HepG2 (cell line): ENCODE measurements at regions not wholly inside any gene's neighbourhood (a gene's known extent, or its start where the extent isn't known, plus 50 kb on each side); places are given as distances from the start of the nearest gene placed in this dataset.
A peak's percentile ranks its signal among the peaks of the same experiment; 100 is the strongest.

ENCODE experiments used
- HOXA3 ChIP-seq: sonication (generic); formaldehyde crosslinking; IDR thresholded peaks from 2 replicates; pipeline ENCODE4 v1.5.0; 2020; ENCODE audit warnings: missing genetic modification reagents
- MAZ ChIP-seq, 2 experiments: sonication (generic) in 1 of 2; formaldehyde crosslinking in 1 of 2; IDR thresholded peaks; 2 replicates each; pipeline versions ENCODE4 v1.5.0 to v1.6.1; 2012 to 2020; ENCODE audit warnings: low read depth in 2 of 2, mild to moderate bottlenecking in 2 of 2, borderline replicate concordance in 1 of 2, improper control_type of control experiment in 1 of 2, low read length in 1 of 2, missing genetic modification reagents in 1 of 2, moderate library complexity in 1 of 2
- NCOA2 ChIP-seq: sonication (generic); formaldehyde crosslinking; IDR thresholded peaks from 2 replicates; pipeline ENCODE4 v1.8.0; 2022; ENCODE audit warnings: inconsistent platforms
- NR2F1 ChIP-seq, 2 experiments: fragments of 450-650 bp in 1 of 2; formaldehyde crosslinking in 1 of 2; IDR thresholded peaks; 2 replicates each; pipeline versions ENCODE4 v1.5.0 to v1.6.1; 2016 to 2020; ENCODE audit warnings: mild to moderate bottlenecking in 1 of 2, missing compliant biosample characterization in 1 of 2, missing genetic modification reagents in 1 of 2, moderate library complexity in 1 of 2
- SP5 ChIP-seq: IDR thresholded peaks from 2 replicates; pipeline ENCODE4 v1.6.1; 2016; ENCODE audit warnings: low read depth, borderline replicate concordance
- ZNF557 ChIP-seq: sonication (generic); formaldehyde crosslinking; IDR thresholded peaks from 2 replicates; pipeline ENCODE4 v1.4.0; 2020; ENCODE audit warnings: missing genetic modification reagents
- ZNF850 ChIP-seq: sonication (generic); formaldehyde crosslinking; conservative IDR thresholded peaks from 2 replicates; pipeline ENCODE4 v1.9.0; 2021; ENCODE audit warnings: mild to moderate bottlenecking, missing genetic modification reagents
- TF ChIP-seq, protein P1 (sequence below), 2 experiments: fragments of 450-650 bp in 1 of 2; sonication (generic) in 1 of 2; formaldehyde crosslinking; IDR thresholded peaks; 2 replicates each; pipeline versions ENCODE4 v1.5.0 to v1.8.0; 2020 to 2022; ENCODE audit warnings: mild to moderate bottlenecking in 1 of 2, missing genetic modification reagents in 1 of 2
- TF ChIP-seq, protein P2 (sequence below): sonication (generic); formaldehyde crosslinking; IDR thresholded peaks from 2 replicates; pipeline ENCODE4 v1.8.0; 2023; ENCODE audit warnings: mild to moderate bottlenecking, missing genetic modification reagents
- TF ChIP-seq, protein P3 (sequence below), 2 experiments: sonication (generic) in 1 of 2; formaldehyde crosslinking in 1 of 2; IDR thresholded peaks; 2 replicates each; pipeline versions ENCODE4 v1.4.0 to v1.6.1; 2016 to 2020; ENCODE audit warnings: borderline replicate concordance in 1 of 2, low read depth in 1 of 2, mild to moderate bottlenecking in 1 of 2, missing genetic modification reagents in 1 of 2
- TF ChIP-seq, protein P4 (sequence below), 2 experiments: fragments of 450-650 bp in 1 of 2; sonication (generic) in 1 of 2; formaldehyde crosslinking in 1 of 2; IDR thresholded peaks; 2 replicates each; pipeline versions ENCODE4 v1.6.1 to v1.8.0; 2016 to 2022; ENCODE audit warnings: antibody characterized with exemption in 1 of 2, mild to moderate bottlenecking in 1 of 2, missing genetic modification reagents in 1 of 2

DNA sequence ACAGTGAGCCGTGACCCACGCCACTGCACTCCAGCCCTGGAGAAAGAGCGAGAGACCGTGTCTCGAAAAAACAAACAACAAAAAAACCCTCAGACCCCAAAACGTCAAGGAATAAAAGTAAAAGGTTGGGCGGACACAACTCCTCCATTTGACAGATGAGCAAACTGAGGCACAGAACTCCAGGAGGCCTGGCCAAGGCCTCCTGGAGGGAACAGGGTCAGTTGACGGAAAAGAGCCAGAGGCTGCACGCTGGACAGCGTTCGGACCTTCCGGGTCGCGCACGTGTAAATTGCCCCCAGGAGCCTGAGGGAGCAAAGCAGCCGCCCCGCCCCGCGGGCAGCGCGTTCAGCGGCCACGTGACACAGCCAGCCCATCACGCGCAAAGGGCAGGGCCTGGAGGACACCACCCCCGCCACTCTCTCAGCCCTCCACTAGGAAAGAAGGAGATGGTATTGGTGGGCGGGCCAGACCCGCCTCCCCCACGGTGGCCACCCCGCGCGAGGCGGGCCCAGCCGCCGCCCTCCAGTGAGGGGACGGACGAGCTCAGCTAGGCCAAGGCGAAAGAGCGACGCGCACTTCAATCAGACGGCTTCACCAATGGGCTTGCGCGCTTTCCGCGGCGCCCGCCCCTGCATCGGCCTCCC, 81.5 kb downstream of the PTPDC1 start (continued):
- TF ChIP-seq, protein P1, sequence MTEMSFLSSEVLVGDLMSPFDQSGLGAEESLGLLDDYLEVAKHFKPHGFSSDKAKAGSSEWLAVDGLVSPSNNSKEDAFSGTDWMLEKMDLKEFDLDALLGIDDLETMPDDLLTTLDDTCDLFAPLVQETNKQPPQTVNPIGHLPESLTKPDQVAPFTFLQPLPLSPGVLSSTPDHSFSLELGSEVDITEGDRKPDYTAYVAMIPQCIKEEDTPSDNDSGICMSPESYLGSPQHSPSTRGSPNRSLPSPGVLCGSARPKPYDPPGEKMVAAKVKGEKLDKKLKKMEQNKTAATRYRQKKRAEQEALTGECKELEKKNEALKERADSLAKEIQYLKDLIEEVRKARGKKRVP (CRISPR knock-in tag; IDR thresholded peaks at IDR 0.05) = no peak
- TF ChIP-seq, protein P2, sequence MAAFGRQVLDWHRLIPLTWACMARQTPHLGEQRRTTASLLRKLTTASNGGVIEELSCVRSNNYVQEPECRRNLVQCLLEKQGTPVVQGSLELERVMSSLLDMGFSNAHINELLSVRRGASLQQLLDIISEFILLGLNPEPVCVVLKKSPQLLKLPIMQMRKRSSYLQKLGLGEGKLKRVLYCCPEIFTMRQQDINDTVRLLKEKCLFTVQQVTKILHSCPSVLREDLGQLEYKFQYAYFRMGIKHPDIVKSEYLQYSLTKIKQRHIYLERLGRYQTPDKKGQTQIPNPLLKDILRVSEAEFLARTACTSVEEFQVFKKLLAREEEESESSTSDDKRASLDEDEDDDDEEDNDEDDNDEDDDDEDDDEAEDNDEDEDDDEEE = no peak
- TF ChIP-seq NCOA2 (CRISPR knock-in tag) (peak; percentile 58; the same call in 1 of the 2 replicates), NR2F1 (CRISPR knock-in tag; IDR thresholded peaks at IDR 0.05) (peak in 1 of 2 experiments; percentile 34; a peak in 2 of 4 replicates), SP5 (peak; percentile 85), MAZ (IDR thresholded peaks at IDR 0.05; ENCODE audit: borderline replicate concordance, low read depth, low read length) (peak; percentile 90), MAZ (CRISPR knock-in tag; IDR thresholded peaks at IDR 0.05; ENCODE audit: low read depth) (no peak; the same call in 1 of the 2 replicates), HOXA3 (CRISPR knock-in tag) (peak; percentile 66; the same call in 1 of the 2 replicates), ZNF557 (CRISPR knock-in tag) (0 out of 2 replicates have a peak, but pooled peaks have one; percentile 24), ZNF850 (no peak)
- TF ChIP-seq, protein P3, sequence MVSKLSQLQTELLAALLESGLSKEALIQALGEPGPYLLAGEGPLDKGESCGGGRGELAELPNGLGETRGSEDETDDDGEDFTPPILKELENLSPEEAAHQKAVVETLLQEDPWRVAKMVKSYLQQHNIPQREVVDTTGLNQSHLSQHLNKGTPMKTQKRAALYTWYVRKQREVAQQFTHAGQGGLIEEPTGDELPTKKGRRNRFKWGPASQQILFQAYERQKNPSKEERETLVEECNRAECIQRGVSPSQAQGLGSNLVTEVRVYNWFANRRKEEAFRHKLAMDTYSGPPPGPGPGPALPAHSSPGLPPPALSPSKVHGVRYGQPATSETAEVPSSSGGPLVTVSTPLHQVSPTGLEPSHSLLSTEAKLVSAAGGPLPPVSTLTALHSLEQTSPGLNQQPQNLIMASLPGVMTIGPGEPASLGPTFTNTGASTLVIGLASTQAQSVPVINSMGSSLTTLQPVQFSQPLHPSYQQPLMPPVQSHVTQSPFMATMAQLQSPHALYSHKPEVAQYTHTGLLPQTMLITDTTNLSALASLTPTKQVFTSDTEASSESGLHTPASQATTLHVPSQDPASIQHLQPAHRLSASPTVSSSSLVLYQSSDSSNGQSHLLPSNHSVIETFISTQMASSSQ (IDR thresholded peaks at IDR 0.05; ENCODE audit: low read depth) = no peak
- TF ChIP-seq, protein P3 (CRISPR knock-in tag; IDR thresholded peaks at IDR 0.05; ENCODE audit: borderline replicate concordance) = 0 out of 2 replicates have a peak, but pooled peaks have one; percentile 33
- TF ChIP-seq, protein P4, sequence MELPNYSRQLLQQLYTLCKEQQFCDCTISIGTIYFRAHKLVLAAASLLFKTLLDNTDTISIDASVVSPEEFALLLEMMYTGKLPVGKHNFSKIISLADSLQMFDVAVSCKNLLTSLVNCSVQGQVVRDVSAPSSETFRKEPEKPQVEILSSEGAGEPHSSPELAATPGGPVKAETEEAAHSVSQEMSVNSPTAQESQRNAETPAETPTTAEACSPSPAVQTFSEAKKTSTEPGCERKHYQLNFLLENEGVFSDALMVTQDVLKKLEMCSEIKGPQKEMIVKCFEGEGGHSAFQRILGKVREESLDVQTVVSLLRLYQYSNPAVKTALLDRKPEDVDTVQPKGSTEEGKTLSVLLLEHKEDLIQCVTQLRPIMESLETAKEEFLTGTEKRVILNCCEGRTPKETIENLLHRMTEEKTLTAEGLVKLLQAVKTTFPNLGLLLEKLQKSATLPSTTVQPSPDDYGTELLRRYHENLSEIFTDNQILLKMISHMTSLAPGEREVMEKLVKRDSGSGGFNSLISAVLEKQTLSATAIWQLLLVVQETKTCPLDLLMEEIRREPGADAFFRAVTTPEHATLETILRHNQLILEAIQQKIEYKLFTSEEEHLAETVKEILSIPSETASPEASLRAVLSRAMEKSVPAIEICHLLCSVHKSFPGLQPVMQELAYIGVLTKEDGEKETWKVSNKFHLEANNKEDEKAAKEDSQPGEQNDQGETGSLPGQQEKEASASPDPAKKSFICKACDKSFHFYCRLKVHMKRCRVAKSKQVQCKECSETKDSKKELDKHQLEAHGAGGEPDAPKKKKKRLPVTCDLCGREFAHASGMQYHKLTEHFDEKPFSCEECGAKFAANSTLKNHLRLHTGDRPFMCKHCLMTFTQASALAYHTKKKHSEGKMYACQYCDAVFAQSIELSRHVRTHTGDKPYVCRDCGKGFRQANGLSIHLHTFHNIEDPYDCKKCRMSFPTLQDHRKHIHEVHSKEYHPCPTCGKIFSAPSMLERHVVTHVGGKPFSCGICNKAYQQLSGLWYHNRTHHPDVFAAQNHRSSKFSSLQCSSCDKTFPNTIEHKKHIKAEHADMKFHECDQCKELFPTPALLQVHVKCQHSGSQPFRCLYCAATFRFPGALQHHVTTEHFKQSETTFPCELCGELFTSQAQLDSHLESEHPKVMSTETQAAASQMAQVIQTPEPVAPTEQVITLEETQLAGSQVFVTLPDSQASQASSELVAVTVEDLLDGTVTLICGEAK (IDR thresholded peaks at IDR 0.05) = no peak
- TF ChIP-seq, protein P4 (CRISPR knock-in tag; IDR thresholded peaks at IDR 0.05) = peak; percentile 59; the same call in 1 of the 2 replicates
